ENCODE measurements at regions not wholly inside any gene's neighbourhood (a gene's known extent, or its start where the extent isn't known, plus 50 kb on each side); places are given as distances from the start of the nearest gene placed in this dataset.
A peak's percentile ranks its signal among the peaks of the same experiment; 100 is the strongest.

- H3K4me1 ChIP-seq, result peaks cover 0 to 34% (median 15%) of the 10 kb centered on the region in 4 donors
- WGBS, result 88% methylated on average over 3 of the region's 3 CpGs
- no peaks in the 10 kb centered on the region for H3K27me3 ChIP-seq
- H3K27ac ChIP-seq (replicated peaks in 1 of 4), result no peak overlapping the region
- H3K9me3 ChIP-seq, result no peaks in the 10 kb centered on the region
- intact Hi-C loops (cut with DNase I), result loop anchor here (5.0 kb wide), 2 partner anchors 119 to 264 kb away; no protein-coding TSS in a partner anchor
- TF ChIP-seq POLR2AphosphoS5 (IDR thresholded peaks at IDR 0.05), result no peak
- TF ChIP-seq POLR2A (IDR thresholded peaks at IDR 0.05; ENCODE audit: low read depth), result no peak
- TF ChIP-seq CTCF (IDR thresholded peaks at IDR 0.05), result no peak
- TF ChIP-seq EP300 (IDR thresholded peaks at IDR 0.05), result no peak
- H3K36me3 ChIP-seq, result no peaks in the 10 kb centered on the region
- no peak overlapping the region for H3K4me3 ChIP-seq
- DNase-seq (ENCODE audit: extremely low spot score), result no peak
Observed at GRCh38 chr4:20423420-20423819, 171.7 kb downstream of the SLIT2 start.

GRCh38 chr4:20426028-20426427 is 174.3 kb downstream of the SLIT2 start:
- peaks cover 0 to 26% (median 14%) of the 10 kb centered on the region in 4 donors for H3K4me1 ChIP-seq
- H3K9me3 ChIP-seq, result no peaks in the 10 kb centered on the region
- no peaks in the 10 kb centered on the region for H3K36me3 ChIP-seq
- no peak overlapping the region for H3K27ac ChIP-seq (replicated peaks in 1 of 4)
- H3K4me3 ChIP-seq, result no peak overlapping the region
- 81% methylated on average over 1 of the region's 1 CpG for WGBS
- no peaks in the 10 kb centered on the region for H3K27me3 ChIP-seq
- intact Hi-C loops (cut with DNase I), result no loop called here
- TF ChIP-seq POLR2AphosphoS5 (IDR thresholded peaks at IDR 0.05) (no peak), CTCF (IDR thresholded peaks at IDR 0.05) (no peak), EP300 (IDR thresholded peaks at IDR 0.05) (no peak), POLR2A (IDR thresholded peaks at IDR 0.05; ENCODE audit: low read depth) (no peak)
- DNase-seq (ENCODE audit: extremely low spot score), result no peak

GRCh38 chr4:20428436-20429160 is 176.9 kb downstream of the SLIT2 start:
- Histone ChIP-seq H3K36me3 (no peaks in the 10 kb centered on the region), H3K4me3 (no peak overlapping the region), H3K27ac (replicated peaks in 1 of 4) (no peak overlapping the region), H3K27me3 (no peaks in the 10 kb centered on the region), H3K9me3 (no peaks in the 10 kb centered on the region), H3K4me1 (peaks cover 0 to 45% (median 37%) of the 10 kb centered on the region in 4 donors)
- no peak for DNase-seq (ENCODE audit: extremely low spot score)
- intact Hi-C loops (cut with DNase I), result no loop called here
- TF ChIP-seq CTCF (IDR thresholded peaks at IDR 0.05) (peak in 1 of 3 experiments; percentile 26), POLR2AphosphoS5 (IDR thresholded peaks at IDR 0.05) (no peak)
- WGBS, result 84% methylated on average over 8 of the region's 8 CpGs

GRCh38 chr4:20430259-20430941 is 178.7 kb downstream of the SLIT2 start:
- H3K36me3 ChIP-seq, result no peaks in the 10 kb centered on the region
- peaks cover 0 to 50% (median 45%) of the 10 kb centered on the region in 4 donors for H3K4me1 ChIP-seq
- no peak for DNase-seq (ENCODE audit: extremely low spot score)
- peak overlapping the region in 2 of 4 donors; percentile 62 to 80 for H3K27ac ChIP-seq (replicated peaks in 1 of 4)
- no peak overlapping the region for H3K4me3 ChIP-seq
- WGBS, result 60% methylated on average over 5 of the region's 5 CpGs
- no peaks in the 10 kb centered on the region for H3K9me3 ChIP-seq
- intact Hi-C loops (cut with DNase I), result no loop called here
- TF ChIP-seq POLR2AphosphoS5 (IDR thresholded peaks at IDR 0.05), result no peak
- no peak for TF ChIP-seq EP300 (IDR thresholded peaks at IDR 0.05)
- no peak for TF ChIP-seq CTCF (IDR thresholded peaks at IDR 0.05)
- TF ChIP-seq POLR2A (IDR thresholded peaks at IDR 0.05; ENCODE audit: low read depth), result no peak
- H3K27me3 ChIP-seq, result no peaks in the 10 kb centered on the region
